NCI-H1417 (cell line): ENCODE measurements at regions not wholly inside any gene's neighbourhood (a gene's known extent, or its start where the extent isn't known, plus 50 kb on each side); places are given as distances from the start of the nearest gene placed in this dataset.

ENCODE experiments used
- DNase-seq, 3 experiments: peaks; one replicate each; lab custom pipeline; 2025; lab: John Stamatoyannopoulos, UW

DNA sequence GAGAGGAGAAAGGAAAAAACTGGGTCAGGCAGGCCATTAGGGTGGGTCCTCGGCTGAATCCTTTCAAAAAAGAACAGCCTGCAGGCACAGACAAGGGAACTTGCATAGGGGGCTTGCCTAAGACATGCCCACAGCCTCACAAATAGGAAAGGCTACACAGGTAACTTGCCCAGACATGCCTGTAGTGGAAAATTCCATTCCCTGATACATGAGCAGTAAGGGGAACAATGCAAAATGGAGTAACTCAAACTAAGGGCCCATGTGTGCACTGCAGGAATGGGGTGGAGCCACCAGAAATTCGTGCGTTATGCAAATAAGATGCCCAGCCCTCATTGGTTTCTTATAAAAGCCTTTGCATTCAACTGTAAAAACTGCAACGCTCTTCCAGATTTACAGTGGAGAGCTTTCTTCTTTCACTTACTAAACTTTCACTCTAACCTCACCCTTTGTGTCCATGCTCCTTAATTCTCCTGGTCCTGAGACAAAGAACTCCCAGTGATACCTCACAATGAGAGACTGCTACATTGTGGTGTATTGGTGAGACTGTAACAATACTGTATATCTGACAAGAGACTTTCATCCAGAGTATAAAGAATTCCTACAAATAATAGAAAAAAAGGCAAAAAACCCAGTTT is 59.5 kb upstream of the SLITRK1 start:
- DNase-seq: no peak

DNA sequence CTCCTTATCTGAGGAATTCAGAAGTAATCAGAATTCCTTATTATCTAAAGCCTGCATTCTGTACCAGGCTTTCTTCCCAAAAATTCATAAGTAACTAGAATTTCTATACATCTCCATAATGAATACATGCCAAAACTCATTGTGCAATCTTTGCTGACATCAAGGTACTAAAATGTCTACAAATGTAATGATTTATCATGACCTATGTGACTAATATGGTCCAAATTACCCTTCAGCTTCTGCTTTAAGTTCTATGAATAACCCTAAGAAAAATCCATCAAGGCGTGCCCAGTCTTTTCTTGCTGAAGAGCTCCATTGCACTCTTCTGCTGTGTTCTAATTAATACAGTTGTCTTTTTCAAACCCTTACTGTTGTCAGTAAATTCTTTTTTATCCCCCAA is 58.5 kb upstream of the SLITRK1 start:
- no peak for DNase-seq

DNA sequence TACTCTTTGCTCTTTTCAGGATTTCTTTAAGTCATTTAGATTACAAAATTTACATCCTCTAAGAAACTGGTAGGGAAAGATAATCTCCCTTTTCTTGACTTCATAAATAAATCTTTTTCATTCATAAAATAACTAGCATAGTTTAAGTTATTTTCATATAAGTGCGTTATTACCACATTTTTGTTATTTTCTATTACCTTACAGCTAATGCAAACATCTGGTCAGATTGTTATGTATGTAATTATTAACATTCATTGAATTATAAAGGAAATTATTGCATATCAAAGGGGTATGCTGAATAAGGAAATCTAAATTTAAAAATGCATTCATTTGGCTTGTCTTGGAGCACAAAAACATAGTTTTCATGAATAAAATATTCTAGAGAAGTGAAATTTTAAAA is 55.3 kb upstream of the SLITRK1 start:
- no peak for DNase-seq

DNA sequence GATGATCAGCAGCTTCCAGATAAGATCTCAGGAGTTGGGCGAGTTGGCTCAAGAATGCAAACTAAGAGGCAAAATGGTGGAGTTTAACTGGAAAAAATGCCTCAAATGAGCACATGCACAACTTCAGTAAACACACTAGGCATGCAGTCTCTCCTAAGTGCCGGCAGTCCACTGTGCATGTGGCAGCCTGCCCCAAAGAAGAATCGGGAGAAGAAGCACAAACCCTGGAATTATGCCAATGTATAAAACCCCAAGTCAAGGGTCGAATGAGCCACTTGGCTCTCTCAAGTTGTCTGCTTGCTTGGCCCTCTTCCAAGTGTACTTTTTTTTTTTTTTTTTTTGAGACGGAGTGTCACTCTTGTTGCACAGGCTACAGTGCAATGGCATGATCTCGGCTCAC is 53.3 kb upstream of the SLITRK1 start:
- DNase-seq: no peak
